RPMI8226 (cell line): ENCODE measurements at regions not wholly inside any gene's neighbourhood (a gene's known extent, or its start where the extent isn't known, plus 50 kb on each side); places are given as distances from the start of the nearest gene placed in this dataset.
"Not testable (repeated sequence)": the region's sequence is repeated elsewhere in the genome, so short reads cannot be mapped to it uniquely, and the experiment has no call there.

ENCODE experiments used
- DNase-seq: peaks from one replicate; pipeline ENCODE4 v3.0.0-alpha.2; 2015

GRCh38 chr5:164220522-164220921 lies 715.1 kb downstream of the MAT2B start:
- no peak for DNase-seq

DNA sequence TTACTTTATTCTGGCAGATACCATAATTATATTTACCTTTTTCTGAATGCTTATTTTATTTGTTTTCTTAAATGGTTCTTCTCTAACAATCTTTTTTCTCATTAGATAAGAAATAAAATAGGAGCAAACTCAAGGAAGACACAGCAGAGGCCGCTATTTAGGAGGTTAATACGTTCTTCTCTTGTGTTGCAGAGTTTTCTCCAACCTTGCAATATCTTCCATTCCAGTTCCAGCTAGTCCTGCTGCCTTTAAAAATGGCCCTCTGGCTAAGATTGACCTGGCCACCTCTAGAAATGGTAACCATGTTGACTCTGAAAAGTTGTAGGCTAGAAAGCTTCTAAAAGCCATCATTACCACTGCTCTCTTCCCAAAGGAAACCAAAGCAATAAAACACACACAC lies 718.8 kb downstream of the MAT2B start:
- no peak for DNase-seq

- no peak for DNase-seq
These were observed 719.4 kb downstream of the MAT2B start for GRCh38 chr5:164224772-164225171.

DNA sequence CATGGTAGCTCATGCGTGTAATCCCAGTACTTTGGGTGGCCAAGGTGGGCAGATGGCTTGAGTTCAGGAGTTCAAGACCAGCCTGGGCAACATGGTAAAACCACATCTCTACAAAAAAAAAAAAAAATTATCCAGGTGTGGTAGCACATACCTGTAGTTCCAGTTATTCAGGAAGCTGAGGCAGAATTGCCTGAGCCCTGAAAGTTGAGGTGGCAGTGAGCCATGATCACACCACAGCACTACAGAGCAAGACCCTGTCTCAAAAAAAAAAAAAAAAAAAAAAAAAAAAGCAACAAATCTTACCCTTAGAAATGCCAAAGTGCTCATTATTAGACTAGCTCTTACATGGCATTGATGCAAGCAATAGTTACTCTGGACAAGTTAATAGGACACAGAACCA lies 724.9 kb downstream of the MAT2B start:
- DNase-seq = no peak

GRCh38 chr5:164233791-164234190 lies 728.4 kb downstream of the MAT2B start:
- no peak for DNase-seq

DNA sequence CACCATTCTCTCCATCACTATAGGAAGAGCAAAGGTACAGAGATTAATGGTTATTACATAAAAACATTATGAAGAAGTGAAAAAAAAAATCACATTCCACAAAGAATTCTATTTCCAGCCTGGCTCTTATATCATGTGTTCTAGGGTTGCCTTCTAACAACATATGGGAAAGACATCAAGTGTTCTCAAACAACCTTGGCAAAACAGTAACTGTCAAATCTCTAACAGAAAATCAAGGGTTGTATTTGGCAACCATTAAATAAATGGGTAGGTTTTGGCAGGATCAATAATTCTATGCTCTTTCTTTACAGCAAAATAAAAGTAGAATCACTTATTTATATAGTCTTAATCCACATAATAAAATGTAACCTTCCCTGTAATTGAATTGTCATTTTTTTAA lies 728.9 kb downstream of the MAT2B start:
- no peak for DNase-seq

GRCh38 chr5:164235300-164235891 lies 730.0 kb downstream of the MAT2B start:
- no peak for DNase-seq

DNA sequence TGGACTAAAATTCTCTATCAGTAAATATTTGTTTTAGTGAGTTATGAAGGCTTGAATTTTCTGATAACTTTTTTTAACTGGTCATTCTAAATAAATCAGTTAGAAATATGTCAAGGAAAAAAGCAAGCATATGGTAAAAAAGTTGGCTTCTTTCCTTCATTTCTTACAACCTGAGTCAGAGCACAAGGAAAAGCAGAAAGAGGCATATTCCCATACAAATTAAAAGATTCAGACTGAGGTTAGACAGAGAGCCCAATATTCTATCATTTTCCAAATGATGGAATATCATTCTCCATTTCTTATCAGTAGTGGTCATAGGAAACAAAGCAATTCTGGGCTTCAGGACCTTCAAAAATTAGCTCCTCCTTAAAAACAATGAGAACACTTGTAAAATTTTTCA lies 732.1 kb downstream of the MAT2B start:
- DNase-seq = no peak

DNA sequence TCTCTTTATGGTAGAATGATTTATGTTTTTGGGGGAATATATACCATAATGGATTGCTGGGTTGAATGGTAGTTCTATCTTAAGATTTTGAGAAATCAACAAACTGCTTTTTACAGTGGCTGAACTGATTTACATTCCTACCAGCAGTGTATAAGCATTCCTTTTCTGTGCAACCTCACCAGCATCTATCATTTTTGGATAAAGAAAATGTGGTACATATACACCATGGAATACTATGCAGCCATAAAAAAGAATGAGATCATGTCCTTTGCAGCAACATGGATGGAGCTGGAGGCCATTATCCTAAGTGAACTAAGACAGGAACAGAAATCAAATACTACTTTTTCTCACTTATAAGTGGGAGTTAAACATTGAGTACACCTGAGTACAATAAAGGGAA lies 746.4 kb downstream of the MAT2B start:
- not testable (repeated sequence) for DNase-seq

DNA sequence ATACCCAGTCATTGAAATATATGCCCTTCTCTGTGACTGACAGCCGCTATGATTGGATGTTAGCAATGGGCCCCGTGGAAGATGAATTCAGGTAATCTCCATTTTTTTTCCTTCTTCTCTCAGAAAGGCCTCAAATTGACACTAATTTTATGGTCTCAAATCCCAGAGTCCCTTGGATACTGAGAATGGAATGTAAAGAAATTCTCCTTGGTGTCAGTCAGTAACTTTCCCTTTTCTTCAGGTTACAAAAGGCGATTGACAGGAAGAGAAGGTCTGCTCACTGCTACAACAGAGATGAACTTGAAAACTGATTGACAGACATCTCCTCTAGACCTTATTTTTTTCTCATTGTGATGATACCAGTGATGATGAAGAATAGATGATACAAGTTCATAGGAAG lies 748.3 kb downstream of the MAT2B start:
- no peak for DNase-seq

DNA sequence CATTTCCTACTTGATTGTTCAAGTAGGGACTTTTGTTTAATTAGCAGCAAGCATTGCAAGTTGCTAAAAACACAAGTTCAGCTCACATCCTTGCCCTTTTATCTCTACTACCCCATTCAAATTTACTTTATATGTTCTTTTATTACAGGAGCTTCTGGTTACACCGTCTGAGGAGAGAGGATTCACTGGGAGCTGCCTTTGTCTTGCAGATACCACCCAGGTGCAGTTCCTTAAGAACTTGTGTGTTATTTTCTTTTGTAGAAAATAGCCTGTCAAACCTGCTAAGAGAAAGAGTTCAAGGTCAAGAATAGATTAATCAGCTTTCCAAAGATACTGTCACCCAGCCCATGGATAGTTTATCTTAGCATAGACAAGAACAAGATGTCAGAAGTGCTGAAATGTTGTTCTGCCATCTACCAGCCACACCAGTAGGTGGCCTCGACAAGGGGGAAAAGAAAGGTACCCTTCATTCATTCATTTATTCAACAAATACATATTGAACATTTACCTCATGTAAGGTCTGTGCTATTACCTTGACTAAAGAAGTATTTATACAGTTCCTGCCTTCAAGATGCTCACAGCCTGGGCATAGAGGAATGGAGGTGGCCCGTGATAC lies 750.3 kb downstream of the MAT2B start:
- DNase-seq = no peak

- no peak for DNase-seq
These were observed 750.9 kb downstream of the MAT2B start for GRCh38 chr5:164256351-164256750.

- DNase-seq = no peak
These were observed 751.5 kb downstream of the MAT2B start for GRCh38 chr5:164256954-164257353.

- no peak for DNase-seq
These were observed 760.1 kb downstream of the MAT2B start for GRCh38 chr5:164265566-164265965.

DNA sequence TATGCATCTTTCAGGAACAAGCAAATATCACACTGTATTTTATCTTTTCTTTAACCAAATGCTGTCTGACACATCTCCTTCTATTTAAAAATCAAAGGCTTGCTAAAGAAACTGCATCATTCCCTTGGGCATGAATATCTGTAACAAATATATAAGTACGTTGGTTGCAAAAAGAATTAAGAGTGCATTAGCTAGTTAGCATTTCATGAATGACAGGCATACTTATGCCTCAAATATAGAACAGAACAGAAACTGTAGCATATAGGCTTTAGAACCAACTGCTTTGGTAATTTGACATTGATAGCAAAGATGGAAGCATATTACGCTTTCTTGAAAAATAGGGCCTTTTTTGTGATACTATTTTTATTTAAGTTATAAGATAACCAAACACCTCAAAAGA lies 761.2 kb downstream of the MAT2B start:
- DNase-seq = no peak

DNA sequence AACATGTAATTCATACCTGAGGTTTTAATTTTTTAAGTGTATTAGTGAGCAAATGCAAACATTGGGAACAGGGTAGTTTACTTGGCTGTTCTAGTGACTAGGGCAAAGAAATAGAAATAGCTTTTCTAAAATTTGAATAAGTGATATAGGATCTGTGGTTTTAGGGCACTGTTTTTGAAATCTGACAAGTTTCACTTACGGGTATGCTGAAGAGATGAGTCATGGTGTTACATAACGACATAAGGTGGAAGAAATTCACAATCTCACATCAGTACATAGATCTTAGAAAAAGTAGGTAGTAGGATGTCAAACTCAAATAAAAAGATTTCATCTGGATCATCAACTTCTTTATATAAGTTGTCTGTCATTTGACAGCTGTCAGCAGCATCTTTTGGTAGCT lies 772.3 kb downstream of the MAT2B start:
- DNase-seq = no peak

DNA sequence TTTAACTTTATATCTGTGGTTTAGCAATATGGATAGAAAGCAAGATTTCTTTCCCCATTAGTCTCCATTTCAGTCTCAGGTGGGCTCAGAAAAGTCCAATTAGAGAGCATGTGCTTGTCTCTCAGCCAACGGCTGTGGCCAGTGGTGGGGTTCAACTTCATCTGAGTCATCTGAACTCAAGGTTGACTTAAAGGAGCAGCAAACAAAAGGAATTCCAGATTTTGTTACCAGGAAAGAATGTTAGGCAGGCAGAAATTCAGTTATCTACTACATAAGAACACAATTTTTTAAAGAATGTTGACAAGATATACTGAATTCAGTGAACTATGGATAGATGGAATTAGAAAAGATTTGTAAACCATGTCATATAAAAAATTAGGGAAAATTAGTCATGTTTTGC lies 784.1 kb downstream of the MAT2B start:
- no peak for DNase-seq

- no peak for DNase-seq
These were observed 791.2 kb downstream of the MAT2B start for GRCh38 chr5:164296603-164297080.

DNA sequence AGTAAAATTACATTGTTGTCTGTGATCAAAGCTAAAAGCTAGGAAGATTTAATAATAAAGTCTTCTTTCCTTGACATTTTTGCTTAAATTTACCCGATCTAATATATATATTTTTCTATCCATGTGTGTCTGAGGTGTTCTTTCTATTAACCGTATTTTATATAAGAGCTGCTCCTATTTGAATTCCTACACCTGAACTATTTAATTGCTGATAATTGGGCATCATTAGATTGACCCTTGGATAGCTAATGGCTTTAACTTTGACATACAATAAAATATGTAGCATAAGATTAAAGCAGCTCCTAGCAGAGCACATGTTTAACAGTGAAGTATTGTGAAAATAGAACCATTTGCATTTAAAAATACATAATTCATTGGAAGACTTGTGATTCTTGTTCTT lies 792.7 kb downstream of the MAT2B start:
- DNase-seq = no peak

DNA sequence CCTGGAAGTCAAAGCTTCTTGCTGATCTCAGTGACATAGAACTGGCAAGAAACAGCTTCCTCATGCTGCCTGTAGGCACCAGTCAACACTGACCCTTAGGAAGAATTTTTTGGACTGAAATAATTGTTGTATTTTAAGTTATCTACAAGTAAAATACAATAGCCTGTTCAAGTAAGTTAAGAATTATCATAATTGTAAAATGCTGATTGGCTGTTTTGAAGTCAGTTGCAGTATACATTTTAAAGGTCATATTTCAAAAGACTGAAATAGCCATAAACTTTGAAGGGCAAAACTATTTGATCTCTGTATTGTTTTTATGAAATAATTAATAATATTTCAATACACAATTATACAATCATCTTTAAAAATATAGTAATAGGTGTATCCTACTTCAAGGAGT lies 794.9 kb downstream of the MAT2B start:
- no peak for DNase-seq

DNA sequence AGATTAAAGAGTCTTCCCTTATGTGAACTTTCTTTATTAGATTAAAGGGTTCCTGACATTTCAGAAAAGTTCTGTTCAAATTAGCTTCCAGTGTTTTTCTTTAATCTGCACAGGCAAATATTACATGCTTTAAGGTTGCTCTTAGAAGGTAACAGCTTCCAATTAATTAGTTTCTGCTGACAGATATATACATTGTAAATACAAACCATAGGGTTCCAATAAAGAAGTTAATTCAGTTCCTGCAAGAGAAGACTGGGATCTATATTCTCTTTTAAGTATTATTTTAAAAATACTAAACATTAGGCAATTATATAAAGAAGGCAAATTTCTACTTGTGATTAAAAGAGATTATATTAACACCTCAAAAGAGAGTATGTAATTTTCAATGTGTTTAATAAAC lies 795.7 kb downstream of the MAT2B start:
- DNase-seq = no peak

DNA sequence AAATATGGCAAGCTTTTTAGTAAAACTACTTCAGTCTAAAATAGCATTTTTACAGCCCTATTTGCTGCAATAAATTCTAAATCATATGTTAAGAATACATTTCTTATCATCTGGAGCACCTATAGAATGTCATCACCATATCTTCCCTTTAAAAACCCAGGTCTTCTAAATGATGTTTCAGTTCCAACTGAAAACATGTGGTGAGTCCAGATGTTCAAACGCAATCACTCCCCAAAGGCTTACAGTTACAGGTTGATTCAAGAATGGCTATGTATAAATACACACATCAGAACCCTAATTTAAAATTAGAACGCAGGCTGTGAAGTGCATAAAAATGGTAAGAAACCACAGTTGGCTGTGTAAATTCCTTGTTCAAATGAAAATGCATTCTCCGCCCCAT lies 796.3 kb downstream of the MAT2B start:
- no peak for DNase-seq

DNA sequence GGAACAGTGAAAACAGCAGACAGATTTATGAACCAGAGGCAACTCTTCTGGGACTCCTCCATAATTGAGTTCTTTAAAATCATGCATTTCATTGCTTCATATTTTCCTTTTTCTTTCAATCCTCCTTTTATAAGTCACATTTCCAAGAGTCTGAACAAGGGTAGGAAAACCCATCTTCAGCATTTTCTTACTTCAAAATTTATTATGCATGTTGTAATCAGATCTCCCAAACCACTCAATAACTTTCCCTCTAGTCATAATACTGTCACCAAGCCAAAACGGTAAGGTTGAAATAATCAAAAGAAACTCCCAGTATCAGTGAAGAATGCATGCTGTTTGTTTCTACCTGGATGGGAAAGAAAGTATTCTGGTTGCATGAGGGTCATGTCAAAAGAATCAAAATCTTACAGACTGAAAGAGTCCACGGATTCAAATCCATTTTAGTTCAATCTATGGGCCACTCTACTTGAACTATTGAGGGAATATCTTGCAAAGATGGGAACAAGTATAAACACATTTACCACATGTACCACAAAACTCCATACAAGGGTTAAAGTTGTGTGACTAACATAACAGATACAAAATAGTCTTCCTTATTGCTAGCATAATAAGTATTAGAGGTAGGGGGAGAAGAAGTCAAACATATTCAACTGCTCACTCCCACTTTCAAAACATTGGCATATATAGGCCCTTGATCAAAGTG lies 797.3 kb downstream of the MAT2B start:
- no peak for DNase-seq

GRCh38 chr5:164303646-164304215 lies 798.3 kb downstream of the MAT2B start:
- DNase-seq = no peak
